NCI-H128 (cell line): ENCODE measurements at regions not wholly inside any gene's neighbourhood (a gene's known extent, or its start where the extent isn't known, plus 50 kb on each side); places are given as distances from the start of the nearest gene placed in this dataset.
"Not testable (repeated sequence)": the region's sequence is repeated elsewhere in the genome, so short reads cannot be mapped to it uniquely, and the experiment has no call there.

Source experiments
- DNase-seq: peaks from one replicate; lab custom pipeline; 2025; ENCODE audit not compliant: unreplicated experiment; lab: John Stamatoyannopoulos, UW

DNA sequence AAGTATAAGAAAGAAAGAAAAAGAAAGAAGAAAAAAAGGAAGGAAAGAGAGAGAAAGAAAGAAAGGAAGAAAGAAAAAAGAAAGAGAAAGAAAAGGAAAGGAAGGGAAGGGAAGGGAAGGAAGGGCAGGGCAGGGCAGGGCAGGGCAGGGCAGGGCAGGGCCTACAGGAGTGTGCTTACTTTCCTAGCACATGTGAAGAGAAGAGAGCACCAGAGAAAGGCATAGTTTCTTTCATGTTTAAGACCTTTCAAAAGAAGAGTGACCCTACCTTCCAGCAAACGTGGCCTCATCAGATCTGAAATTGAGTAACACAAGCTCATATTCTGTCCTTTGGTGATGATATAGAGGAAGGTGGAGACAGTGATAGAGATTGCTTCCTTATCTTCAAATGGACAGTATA, 899.3 kb upstream of the RAG2 start:
- no peak for DNase-seq

DNA sequence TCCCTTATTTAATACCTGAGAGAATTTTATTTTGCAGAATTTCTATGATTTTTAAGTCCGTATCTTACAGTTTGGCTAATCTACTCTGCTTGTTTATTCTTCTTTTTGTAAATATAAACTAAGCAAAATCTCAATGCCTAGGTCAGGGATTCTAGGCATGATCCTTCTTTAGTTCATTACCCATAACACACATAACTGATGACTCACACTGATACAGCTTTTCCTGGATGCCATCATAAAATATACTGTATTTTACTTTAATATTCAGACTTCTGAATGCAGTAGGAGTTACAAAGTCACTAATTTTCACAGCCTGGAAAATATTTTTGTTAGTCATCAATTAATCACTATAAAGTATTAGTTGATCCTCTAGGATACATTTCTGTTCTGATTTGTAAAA, 898.2 kb upstream of the RAG2 start:
- no peak for DNase-seq

DNA sequence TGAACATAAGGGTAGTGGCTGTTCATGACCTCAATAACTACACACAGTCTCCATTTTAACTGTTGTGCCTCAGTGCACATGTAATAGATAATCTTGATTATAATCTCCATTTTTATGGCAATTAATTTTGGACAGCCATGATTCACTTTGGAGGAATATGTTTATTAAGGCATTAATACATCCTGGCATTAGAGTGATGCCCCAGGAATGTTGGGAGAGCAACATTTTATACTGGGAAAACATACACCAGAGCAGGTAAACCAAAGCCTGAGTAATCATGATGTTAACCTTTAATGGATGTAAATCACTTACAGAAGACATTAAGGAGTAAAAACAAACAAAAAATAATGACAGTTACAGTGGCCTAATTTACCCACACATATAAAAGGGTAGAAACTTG, 886.3 kb upstream of the RAG2 start:
- DNase-seq: no peak

DNA sequence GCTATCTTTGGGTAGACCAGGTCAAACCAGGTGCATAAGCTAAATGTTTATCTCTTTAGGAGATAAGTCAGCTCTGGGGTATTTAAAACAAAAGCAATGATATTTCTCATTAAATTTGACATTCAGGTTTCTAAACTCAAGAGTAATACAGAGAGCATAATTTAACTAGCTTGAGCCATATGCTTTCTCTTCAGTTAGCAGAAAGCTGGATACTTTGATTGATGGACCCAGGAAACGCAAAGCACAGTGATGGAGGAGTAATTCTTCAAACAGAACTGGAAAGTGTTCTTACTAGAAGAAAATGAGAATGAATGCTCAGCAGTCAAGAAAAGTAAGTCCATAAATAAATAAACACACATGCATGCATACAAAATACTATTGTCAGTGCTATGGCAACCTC, 885.7 kb upstream of the RAG2 start:
- no peak for DNase-seq

DNA sequence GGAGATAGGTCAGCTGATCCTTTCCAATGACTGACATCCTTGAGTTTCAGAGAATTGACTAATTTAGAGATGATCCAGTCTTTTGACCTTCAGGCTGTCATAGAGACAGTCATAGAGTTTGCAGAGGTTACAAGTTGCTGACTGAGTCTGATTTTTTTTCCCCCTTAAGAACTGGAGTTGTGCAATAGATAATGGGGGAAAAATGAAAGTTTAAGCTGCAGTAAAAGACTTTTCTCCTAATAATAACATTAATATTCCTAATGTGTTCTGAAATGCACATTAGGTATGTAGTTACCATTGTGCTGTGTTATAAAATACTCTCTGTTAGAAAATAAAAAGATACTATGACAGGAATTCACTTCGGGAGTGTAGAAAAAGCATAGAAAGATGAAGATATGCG, 876.9 kb upstream of the RAG2 start:
- DNase-seq: no peak

DNA sequence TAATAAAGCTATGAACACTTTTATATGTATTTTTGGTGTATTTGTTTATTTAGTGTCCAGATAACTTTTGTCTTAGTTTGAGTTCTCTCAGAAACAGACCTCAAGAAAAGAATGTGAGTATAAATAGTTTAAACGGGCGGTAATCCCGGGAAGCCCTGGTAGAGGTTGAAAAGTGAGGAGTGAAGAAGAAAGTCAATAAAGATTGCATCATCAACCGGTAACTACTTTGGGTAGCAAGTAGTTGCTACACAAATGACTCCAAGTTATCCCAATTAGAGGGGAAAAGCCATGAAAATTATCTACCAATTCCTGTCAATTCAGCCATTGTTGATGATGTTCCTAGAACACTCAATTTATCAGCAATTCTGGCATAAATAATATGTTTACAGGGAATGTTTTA, 870.3 kb upstream of the RAG2 start:
- DNase-seq: no peak

DNA sequence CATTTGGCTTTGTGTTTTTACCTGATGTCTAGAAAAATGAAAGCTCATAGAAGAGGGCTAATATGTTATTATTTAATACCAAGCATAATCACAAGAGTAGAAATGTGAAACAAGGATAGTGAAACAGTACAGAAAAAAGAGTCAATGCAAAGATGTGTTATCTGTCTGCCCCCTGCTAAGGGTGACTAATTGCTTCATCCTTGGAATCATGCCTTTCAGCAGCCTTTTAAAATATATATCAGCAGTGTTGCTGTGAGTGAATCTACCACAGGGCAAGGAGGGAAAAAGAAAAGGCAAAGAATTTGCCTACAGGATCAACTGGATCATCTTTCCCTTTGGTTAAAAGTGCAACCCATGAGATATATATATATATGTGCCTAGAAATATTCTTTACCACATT, 867.2 kb upstream of the RAG2 start:
- DNase-seq: no peak

DNA sequence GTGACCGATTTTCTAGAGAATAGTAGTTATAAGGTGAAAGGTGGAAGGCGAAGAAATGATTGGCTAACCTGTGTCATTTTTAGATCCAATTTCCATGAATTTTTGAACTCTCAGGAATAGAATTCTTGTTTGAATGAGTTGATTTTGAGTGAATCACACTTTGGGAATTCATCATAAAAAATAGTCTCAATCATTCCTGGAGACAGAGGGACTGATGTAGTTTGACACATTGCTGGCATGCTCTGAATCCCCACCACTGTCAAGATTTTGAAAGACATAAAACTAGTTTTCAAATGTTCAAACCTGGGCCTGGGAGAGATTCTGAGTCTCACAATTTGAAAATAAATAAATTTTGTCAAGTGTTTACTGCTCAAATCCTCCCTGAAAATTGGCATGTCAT, 861.4 kb upstream of the RAG2 start:
- DNase-seq: no peak

DNA sequence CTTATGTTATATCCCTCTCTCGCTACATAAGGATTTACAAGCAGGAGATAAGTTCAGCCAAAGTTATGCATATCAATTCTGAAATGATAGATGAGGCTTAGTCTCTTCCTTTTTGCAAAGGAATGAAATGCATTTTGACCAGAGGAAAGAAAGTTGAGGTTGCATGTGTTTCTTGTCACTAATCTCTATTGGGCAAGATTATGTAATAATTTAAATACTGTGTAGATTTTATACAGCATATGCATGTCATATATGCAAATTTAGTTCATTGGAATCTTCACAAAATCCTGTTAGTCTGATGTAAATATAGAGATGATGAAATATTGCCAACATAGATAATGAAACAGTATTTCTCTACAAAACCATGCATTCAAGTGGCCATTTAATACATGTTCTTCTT, 858.7 kb upstream of the RAG2 start:
- no peak for DNase-seq

DNA sequence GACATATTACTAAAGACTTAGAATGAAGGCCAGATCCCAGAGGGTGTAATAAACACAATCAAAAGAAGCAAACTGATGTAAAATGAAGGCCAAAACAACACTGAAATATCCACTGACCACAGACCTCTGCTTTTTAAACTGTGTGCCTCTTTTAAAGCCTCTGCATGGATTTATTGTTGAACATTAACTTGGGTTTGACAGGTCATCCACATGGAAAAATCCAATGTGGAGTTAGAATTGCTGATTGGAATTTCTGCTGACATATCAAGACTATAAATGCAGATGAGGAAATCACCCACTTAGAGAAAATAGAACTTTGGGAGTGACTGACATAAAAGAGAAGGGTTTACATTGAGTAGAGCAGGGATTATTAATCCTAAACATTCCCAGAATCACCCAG, 853.9 kb upstream of the RAG2 start:
- DNase-seq: no peak

DNA sequence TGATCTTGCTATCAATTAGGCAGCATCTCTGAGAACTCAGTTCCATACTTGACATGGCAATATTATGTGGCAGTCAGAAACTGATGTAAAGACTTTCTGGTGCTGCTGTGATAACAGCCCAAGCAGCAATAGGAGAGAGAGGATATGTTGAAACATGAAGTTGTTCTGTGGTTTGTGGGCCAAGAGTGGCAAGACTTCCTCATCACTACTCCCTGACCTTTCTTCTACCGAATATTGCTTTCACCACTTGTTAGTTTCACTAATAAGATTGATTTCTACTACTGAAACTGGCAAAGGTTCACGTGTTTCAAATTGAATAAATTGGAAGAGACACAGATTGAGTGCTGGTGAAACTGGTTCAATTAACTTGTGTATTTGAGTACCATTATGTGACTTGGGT, 852.6 kb upstream of the RAG2 start:
- no peak for DNase-seq

DNA sequence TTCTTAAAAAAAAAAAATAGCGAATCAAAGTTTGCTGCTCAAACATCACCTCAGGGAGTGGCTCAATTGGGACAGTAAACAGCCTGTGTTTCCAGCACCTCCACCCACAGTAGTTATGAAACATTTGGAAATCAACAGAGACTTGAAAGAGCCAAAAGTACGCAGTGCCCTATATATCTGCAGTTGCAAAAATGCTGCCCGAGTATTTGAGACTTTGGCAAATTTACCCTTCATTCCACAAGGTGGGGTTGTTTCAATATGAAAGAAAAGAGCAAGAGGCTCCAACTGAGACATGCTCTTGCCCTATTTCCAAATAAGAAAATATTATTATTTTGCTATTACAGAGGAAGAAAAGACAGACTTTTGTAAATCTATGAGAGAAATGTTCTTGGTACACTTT, 851.1 kb upstream of the RAG2 start:
- DNase-seq: no peak

DNA sequence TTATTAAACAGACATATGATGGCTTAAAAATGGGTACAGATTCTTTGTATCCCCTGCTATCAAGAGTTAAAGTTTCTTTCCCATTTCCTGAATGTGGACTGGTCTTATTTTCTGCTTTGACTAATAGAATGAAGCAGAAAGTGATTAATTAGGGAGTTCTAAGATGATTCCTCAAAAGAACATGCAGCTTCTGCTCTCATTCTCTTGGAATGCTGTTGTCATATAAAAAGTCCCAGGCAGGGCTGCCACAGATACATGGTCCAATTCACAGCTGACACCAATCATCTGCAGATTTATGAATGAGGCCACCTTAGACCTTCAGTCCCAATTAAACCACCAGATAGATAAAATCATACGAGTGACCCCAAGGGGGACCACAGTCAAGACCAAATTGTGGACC, 844.5 kb upstream of the RAG2 start:
- no peak for DNase-seq

DNA sequence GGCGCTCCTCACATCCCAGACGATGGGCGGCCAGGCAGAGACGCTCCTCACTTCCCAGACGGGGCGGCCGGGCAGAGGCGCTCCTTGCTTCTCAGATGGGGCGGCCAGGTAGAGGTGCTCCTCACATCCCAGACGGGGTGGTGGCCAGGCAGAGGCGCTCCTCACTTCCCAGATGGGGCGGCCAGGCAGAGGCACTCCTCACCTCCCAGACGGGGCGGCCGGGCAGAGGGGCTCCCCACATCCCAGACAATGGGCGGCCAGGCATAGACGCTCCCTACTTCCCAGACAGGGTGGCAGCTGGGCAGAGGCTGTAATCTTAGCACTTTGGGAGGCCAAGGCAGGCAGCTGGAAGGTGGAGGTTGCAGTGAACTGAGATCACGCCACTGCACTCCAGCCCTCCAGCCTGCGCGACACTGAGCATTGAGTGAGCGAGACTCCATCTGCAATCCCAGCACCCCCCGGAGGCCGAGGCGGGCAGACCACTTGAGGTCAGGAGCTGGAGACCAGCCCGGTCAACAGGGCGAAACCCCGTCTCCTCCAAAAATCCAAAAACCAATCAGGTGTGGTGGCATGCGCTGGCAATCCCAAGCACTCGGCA, 833.7 kb upstream of the RAG2 start:
- not testable (repeated sequence) for DNase-seq

DNA sequence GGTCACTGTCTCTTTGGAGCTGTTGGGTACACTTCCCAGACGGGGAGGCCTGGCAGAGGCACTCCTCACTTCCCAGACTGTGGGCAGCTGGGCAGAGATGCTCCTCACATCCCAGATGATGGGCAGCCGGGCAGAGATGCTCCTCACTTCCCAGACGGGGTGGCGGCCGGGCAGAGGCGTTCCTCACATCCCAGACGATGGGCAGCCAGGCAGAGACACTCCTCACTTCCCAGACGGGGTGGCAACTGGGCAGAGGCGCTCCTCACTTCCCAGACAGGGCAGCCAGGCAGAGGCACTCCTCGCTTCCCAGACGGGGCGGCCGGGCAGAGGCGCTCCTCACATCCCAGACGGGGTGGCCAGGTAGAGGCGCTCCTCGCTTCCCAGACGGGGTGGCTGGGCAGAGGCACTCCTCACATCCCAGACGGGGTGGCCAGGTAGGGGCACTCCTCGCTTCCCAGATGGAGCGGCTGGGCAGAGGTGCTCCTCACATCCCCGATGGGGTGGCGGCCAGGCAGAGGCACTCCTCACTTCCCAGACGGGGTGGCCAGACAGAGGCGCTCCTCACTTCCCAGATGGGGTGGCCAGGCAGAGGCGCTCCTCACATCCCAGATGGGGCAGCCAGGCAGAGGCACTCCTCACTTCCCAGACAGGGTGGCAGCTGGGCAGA, 833.1 kb upstream of the RAG2 start:
- DNase-seq: not testable (repeated sequence)

DNA sequence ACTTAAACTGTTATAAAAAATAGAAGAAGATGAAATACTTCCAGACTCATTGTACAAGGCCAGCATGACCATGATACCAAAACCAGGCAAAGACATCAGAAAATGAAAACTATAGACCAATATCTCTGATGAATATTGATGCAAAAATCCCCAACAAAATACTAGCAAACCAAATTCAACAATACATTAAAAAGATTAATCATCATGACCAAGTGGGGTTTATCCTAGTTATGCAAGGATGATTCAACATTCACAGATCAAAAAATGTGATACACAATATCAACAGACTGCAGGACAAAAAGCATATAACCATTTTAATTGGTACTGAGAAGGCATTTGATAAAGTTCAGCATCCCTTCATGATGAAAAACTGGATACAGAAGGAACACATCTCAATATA, 824.5 kb upstream of the RAG2 start:
- no peak for DNase-seq

DNA sequence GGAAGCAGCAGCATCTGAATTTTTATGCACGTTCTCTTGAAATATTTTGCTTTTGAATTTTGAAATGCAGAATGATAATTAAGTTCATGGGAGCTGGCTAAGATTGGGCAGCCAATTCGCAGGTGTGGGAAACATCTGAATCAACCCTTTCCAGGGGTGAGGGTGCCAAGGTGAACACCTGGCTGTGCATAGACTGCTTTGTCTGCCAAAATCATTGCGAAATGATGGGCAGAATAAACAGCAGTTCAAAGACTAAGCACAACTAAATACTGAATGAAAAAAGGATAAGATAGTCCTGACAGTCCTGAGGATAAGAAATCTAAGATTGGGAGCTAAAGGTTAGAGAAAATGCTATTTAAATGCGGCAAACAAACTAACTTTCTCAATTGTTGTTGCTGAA, 813.3 kb upstream of the RAG2 start:
- no peak for DNase-seq

DNA sequence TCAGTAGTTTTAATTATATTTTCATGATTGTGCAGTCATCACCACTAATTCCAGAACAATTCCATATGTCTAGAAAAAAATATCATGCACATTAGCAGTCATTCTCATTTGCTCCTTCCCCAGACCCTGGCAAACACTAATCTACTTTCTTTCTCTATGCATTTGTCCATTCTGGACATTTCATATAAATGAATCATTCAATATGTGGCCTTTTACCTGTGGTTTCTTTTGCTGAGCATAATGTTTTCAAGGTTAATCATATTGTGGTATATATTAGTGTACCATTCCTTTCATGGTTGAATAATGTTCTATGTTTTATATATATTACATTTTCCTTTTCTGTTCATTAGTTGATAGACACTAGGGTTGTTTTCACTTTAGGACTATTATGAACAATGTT, 811.1 kb upstream of the RAG2 start:
- DNase-seq: no peak

DNA sequence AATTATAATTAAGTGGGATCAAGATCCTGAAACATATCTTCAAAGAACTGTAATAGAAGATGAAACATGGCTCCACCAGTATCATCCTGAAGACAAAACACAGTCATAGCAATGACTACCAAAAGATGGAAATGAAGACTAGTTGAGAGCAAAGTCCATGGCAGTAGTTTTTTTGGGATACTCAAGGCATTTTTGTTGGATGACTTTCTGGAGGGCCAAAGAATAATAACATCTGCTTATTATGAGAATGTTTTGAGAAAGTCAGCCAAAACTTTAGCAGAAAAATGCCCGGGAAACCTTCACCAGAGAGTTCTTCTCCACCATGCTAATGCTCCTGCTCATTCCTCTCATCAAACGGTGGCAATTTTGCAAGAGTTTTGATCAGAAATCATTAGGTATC, 809.4 kb upstream of the RAG2 start:
- DNase-seq: no peak

DNA sequence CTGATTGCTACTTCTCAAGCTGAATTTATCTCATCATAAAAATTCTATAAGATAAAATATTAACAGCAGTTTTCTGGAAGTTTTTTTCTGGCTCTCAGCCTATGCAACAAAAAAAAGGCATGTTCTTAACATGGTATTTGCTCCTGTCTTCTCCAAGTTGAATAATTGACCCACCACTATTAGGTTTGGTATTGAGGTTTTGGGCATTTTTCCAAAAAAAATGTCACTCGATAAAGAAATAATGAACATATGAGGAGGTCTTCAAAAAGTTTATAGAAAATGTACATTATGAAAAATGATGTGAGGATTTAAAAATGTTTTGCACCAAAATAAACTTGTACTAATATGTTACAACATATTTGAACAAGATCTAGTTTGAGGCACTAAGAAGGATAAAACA, 808.6 kb upstream of the RAG2 start:
- DNase-seq: no peak

DNA sequence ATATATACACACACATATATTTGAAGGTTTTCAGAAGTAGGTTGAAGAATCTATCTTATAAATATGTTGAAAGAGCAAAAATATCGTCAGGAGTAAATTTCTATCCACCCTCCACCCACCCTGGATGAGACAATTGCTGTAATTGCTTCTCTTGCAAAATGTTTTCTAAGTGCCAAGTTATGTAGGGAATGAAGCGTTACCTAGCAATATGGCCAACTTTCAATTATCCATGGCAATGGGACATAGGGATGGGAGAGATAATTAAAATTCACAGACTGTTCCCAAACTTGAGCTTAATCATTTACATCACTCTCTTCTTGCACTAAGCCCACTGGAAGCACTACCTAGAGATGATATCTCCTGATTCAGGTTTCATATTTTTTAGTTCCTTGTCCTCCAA, 806.2 kb upstream of the RAG2 start:
- no peak for DNase-seq

DNA sequence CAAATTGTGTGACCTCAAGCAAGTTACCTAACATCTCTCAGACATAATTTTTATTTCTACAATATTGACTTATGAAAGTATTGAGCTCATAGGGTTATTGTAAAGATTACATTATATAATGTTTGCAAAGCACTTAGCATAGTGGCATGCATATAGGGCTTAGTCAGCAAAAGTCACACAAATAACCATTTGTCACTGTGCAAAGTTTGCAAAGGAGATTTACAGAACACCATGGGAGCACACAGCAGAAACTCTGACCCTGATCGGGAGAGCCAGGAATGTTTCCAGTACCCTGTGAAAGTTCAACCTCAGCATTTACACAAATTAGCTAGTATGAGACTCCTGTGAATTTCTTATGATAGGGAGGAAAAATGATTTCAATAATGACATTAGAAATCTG, 804.6 kb upstream of the RAG2 start:
- no peak for DNase-seq

DNA sequence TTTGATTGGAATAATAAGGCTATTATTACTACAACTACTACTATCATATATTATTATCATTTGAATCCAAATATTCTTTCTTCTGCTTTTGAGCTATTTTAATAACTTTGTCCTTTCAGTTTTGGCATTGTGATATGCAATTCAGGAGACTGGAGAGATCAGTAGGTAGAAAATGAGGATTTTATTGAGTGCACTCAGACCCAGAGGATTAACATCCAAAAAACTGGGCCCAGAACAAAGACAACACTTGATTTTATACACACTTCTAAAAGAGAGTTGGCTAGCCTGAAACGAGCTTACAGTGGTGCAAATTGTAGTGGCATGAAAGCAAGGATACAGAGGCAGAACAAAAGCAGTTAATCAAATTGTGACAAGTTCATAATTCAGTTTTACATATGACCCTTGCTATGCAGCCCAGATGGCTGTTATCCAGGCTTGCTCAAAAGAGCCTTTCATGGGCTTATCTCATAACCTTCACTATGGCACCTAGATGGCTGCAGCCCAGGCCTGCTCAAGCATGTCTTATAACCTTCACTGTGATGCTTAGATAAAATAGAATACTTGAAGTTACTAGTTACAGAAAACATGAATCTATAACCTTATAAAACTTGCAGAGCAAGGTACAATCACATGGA, 796.3 kb upstream of the RAG2 start:
- no peak for DNase-seq
